Vagina (tissue), 2 donors: ENCODE measurements at regions not wholly inside any gene's neighbourhood (a gene's known extent, or its start where the extent isn't known, plus 50 kb on each side); places are given as distances from the start of the nearest gene placed in this dataset.

Experiments
- CTCF ChIP-seq, 3 experiments: fragments of 450-650 bp in 2 of 3; fragments of 200-600 bp in 1 of 3; sonication (generic) in 1 of 3; IDR thresholded peaks; one replicate each; pipeline ENCODE4 v1.5.1; 2017 to 2019; ENCODE audit warnings: antibody characterized with exemption in 3 of 3, mild to moderate bottlenecking in 2 of 3, moderate library complexity in 2 of 3
- POLR2A ChIP-seq, 2 donors: fragments of 450-650 bp; IDR thresholded peaks; one replicate each; pipeline ENCODE4 v1.6.1; 2017; ENCODE audit warnings: antibody characterized with exemption in 2 of 2, mild to moderate bottlenecking in 2 of 2, moderate library complexity in 2 of 2
- POLR2AphosphoS5 ChIP-seq, 2 donors: sonication (generic); formaldehyde crosslinking; IDR thresholded peaks; one replicate each; pipeline ENCODE4 v1.9.0; 2017; ENCODE audit warnings: antibody characterized with exemption in 2 of 2, mild to moderate bottlenecking in 2 of 2, low read depth in 1 of 2; ENCODE audit not compliant: insufficient read depth in 1 of 2

DNA sequence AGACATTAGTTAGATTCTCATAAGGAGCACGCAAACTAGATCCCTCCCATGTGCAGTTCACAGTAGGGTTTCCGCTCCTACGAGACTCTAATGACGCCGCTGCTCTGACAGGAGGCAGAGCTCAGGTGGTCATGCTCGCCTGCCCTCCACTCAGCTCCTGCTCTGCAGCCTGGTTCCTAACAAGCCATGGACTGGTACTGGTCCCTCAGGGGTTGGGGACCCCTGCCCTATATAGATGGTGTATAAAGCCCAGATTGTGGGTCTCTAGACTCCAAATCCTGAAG lies 52.1 kb upstream of the LYRM9 start:
- TF ChIP-seq POLR2A (IDR thresholded peaks at IDR 0.05) = no peak
- no peak for TF ChIP-seq CTCF (IDR thresholded peaks at IDR 0.05)
- no peak for TF ChIP-seq POLR2AphosphoS5 (IDR thresholded peaks at IDR 0.05; ENCODE audit: insufficient read depth in 1 of 2, low read depth in 1 of 2)
